ENCODE measurements at regions not wholly inside any gene's neighbourhood (a gene's known extent, or its start where the extent isn't known, plus 50 kb on each side); places are given as distances from the start of the nearest gene placed in this dataset.
A peak's percentile ranks its signal among the peaks of the same experiment; 100 is the strongest.

DNA sequence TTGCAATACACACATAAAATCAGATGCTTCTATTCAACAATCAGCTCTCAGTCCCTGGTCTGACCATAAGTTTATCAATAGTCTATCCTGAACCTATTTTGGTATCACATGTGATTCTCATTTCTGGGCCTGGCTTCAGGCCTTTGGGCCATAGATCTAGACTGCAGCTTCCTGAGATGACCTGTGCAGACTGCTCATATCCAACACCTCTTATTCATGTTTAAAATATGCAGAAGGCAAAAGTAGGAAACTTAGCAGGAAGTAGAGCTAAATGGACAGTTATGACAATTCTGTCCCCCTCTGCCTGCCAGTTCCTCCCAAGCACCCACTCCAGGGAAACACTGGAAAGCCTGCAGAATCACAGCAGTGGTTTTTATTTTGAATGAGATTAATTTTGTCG lies 53.3 kb downstream of the C7orf25 start:
- DNase-seq (ENCODE audit: low spot score) (no peak), ATAC-seq (ENCODE audit: low read depth) (peak; percentile 78)
- Histone ChIP-seq H3K4me3 (ENCODE audit: severe bottlenecking) (no peak overlapping the region), H3K27me3 (ENCODE audit: insufficient read depth, poor library complexity, severe bottlenecking) (no peaks in the 10 kb centered on the region), H3K4me1 (ENCODE audit: insufficient read depth, poor library complexity, severe bottlenecking) (peaks cover 24% of the 10 kb centered on the region), H3K9me3 (ENCODE audit: severe bottlenecking) (no peaks in the 10 kb centered on the region), H3K36me3 (ENCODE audit: low read depth) (no peaks in the 10 kb centered on the region), H3K27ac (ENCODE audit: poor library complexity, severe bottlenecking) (peak overlapping the region; percentile 66)
- TF ChIP-seq CTCF (IDR thresholded peaks at IDR 0.05; ENCODE audit: poor library complexity, severe bottlenecking): no peak

DNA sequence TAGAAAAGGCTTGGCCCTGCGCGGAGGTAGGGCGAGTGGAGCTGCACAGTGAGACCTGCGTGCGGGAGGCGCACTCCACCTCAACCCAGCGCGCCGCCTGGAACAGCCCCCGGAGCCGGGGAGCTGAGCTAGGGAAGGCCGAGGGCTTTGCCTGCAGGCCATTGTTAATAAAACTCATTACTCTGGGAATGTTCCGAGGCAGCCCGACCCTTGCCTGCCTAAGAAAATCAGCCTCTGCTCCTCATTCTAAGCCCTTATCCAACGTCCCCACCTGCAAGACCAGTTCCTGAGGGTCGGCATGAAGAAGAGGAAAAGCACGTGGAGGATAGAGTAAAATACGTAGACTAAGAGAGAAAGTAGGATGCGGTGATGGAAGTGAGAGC lies 55.3 kb downstream of the C7orf25 start:
- TF ChIP-seq CTCF (IDR thresholded peaks at IDR 0.05; ENCODE audit: poor library complexity, severe bottlenecking): no peak
- peaks cover 24% of the 10 kb centered on the region for H3K4me1 ChIP-seq (ENCODE audit: insufficient read depth, poor library complexity, severe bottlenecking)
- ATAC-seq (ENCODE audit: low read depth) (peak; percentile 7; the same call in 2 of the 3 replicates), DNase-seq (ENCODE audit: low spot score) (no peak)
- no peaks in the 10 kb centered on the region for H3K27me3 ChIP-seq (ENCODE audit: insufficient read depth, poor library complexity, severe bottlenecking)
- no peak overlapping the region for H3K27ac ChIP-seq (ENCODE audit: poor library complexity, severe bottlenecking)
- H3K36me3 ChIP-seq (ENCODE audit: low read depth): no peaks in the 10 kb centered on the region
- peak overlapping the region; percentile 33 for H3K4me3 ChIP-seq (ENCODE audit: severe bottlenecking)
- no peaks in the 10 kb centered on the region for H3K9me3 ChIP-seq (ENCODE audit: severe bottlenecking)

DNA sequence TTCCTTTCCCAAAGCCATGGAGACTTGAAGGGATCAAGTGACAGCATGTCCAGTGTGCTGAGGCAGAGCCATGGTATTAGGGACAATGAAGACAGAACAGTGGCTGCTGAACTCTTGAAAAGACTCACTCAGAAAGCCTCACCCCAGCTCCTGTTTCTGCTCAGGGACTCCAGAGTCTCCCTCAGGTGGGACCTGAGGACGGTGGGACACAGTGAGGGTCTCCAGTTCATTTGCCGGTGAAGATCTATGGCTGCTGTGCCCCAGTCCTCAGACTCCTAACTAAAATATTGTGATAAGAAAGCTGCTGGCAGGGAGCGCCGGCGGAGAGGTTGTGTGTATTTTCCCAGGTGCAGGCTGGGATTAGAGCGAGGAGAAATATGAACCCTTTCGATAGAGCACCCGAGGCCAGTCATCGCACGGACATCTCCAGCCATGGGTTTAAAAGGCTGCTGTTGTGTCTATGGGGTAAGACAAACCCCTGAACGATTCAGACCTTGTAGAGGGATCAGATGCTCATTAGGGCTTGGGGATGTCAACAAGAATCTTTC lies 57.2 kb downstream of the C7orf25 start:
- ATAC-seq (ENCODE audit: low read depth) (no peak), DNase-seq (ENCODE audit: low spot score) (no peak)
- Histone ChIP-seq H3K36me3 (ENCODE audit: low read depth) (no peaks in the 10 kb centered on the region), H3K4me1 (ENCODE audit: insufficient read depth, poor library complexity, severe bottlenecking) (peaks cover 24% of the 10 kb centered on the region), H3K9me3 (ENCODE audit: severe bottlenecking) (no peaks in the 10 kb centered on the region), H3K27me3 (ENCODE audit: insufficient read depth, poor library complexity, severe bottlenecking) (no peaks in the 10 kb centered on the region), H3K4me3 (ENCODE audit: severe bottlenecking) (no peak overlapping the region), H3K27ac (ENCODE audit: poor library complexity, severe bottlenecking) (no peak overlapping the region)
- no peak for TF ChIP-seq CTCF (IDR thresholded peaks at IDR 0.05; ENCODE audit: poor library complexity, severe bottlenecking)

DNA sequence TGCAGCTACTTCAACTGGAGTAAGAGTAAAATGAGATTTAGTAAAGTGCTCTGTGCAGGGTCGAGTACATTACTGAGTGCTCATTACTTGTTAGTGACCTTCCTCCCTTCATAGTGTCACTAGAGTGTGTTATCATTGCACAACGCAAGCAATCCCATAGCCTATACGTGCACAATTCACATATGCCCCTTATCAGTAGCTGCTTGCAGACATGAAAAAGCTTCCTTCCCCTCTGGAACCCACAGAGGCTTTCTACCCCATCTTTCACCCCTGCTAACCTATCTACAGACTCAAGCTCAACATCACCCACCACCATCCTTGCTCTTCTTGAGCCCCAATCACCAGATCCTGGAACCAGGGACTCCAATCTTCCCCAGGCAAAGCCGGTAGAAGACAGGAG lies 59.3 kb downstream of the C7orf25 start:
- no peak for ATAC-seq (ENCODE audit: low read depth)
- Histone ChIP-seq H3K4me3 (ENCODE audit: severe bottlenecking) (no peak overlapping the region), H3K27ac (ENCODE audit: poor library complexity, severe bottlenecking) (no peak overlapping the region), H3K4me1 (ENCODE audit: insufficient read depth, poor library complexity, severe bottlenecking) (peaks cover 11% of the 10 kb centered on the region), H3K27me3 (ENCODE audit: insufficient read depth, poor library complexity, severe bottlenecking) (no peaks in the 10 kb centered on the region), H3K36me3 (ENCODE audit: low read depth) (no peaks in the 10 kb centered on the region), H3K9me3 (ENCODE audit: severe bottlenecking) (no peaks in the 10 kb centered on the region)
- TF ChIP-seq CTCF (IDR thresholded peaks at IDR 0.05; ENCODE audit: poor library complexity, severe bottlenecking): no peak
- no peak for DNase-seq (ENCODE audit: low spot score)

DNA sequence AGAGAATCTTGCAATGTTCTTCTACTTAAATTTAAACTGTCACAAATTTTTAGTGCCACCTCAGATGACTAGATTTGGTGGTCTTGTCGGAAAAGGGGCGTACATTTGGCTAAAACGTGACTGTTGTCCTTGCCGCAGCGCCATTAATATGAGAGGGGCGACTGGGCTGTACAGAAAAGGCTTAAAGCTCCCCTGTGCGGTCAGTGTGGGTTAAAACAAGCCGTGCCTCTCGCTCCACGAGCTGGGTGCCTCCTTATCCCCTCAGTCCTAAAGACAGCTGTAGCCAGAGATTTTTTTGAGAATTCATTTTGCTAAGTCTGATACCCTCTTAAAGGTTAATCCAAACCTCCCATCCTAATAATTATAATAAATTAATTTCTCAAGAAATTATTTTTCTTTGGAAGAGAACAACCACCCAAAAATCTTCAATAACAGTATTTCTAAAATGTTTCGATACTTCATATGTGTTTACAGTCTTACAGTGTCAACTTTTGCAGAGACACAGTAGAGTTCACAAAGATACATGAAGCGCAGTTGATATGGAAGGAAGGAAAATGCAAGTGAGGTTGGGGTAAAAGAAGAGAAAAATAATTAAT lies 68.6 kb downstream of the C7orf25 start:
- peak; percentile 87 for ATAC-seq (ENCODE audit: low read depth)
- no peak overlapping the region for H3K4me3 ChIP-seq (ENCODE audit: severe bottlenecking)

More for the DNA sequence above, 68.6 kb downstream of the C7orf25 start:
- DNase-seq (ENCODE audit: low spot score): no peak
- Histone ChIP-seq H3K27me3 (ENCODE audit: insufficient read depth, poor library complexity, severe bottlenecking) (no peaks in the 10 kb centered on the region), H3K36me3 (ENCODE audit: low read depth) (no peaks in the 10 kb centered on the region), H3K4me1 (ENCODE audit: insufficient read depth, poor library complexity, severe bottlenecking) (no peaks in the 10 kb centered on the region), H3K27ac (ENCODE audit: poor library complexity, severe bottlenecking) (no peak overlapping the region), H3K9me3 (ENCODE audit: severe bottlenecking) (no peaks in the 10 kb centered on the region)
- TF ChIP-seq CTCF (IDR thresholded peaks at IDR 0.05; ENCODE audit: poor library complexity, severe bottlenecking): peak; percentile 81

Data from RWPE2 (cell line).